ENCODE measurements at regions not wholly inside any gene's neighbourhood (a gene's known extent, or its start where the extent isn't known, plus 50 kb on each side); places are given as distances from the start of the nearest gene placed in this dataset.

DNA sequence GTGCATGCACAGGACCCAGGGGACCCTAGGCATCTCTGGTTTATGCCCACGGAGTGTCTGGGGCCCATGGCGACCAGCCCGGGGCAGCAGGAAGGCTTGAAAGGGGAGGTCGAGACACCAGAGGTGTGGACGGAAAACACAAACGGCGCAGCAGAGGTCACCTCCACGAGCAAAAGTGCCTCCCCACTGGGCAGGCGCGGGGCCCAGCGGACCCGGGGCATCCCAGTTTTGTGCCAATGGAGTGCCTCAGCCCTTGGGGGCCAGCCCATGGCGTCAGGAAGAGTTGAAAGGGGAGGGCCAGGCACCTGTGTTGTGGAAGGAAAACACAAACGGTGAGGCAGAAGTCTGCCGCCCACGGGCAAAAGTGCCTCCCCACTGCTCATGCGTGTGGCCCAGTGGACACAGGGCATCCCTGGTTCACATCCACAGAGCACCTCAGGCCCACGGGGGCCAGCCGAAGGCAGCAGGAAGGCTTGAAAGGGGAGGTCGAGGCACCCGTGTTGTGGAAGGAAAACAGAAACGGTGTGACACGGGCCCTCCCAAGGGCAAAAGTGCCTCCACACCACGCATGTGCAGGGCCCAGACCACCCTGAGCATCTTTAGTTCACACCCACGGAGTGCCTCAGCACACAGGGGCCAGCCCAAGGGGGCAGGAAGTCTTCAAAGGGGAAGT, 378.8 kb downstream of the ALG10 start:
- Histone ChIP-seq H3K9ac (ENCODE audit: control insufficient read depth, insufficient read depth, low read length) (no peak overlapping the region), H3K36me3 (ENCODE audit: control insufficient read depth in 2 of 2, insufficient read depth in 2 of 2, low read length in 1 of 2) (no peaks in the 10 kb centered on the region), H3K79me2 (ENCODE audit: control insufficient read depth, insufficient read depth, low read length) (no peaks in the 10 kb centered on the region), H3K9me3 (replicated peaks; ENCODE audit: control insufficient read depth, insufficient read depth, low read length) (no peaks in the 10 kb centered on the region; the same call in 2 of the 3 replicates), H4K20me1 (ENCODE audit: control insufficient read depth, insufficient read depth) (no peaks in the 10 kb centered on the region), H2AFZ (ENCODE audit: control insufficient read depth, low read depth, low read length) (no peak overlapping the region), H3K4me1 (ENCODE audit: control insufficient read depth, insufficient read depth, low read length) (no peaks in the 10 kb centered on the region), H3K27ac (ENCODE audit: control insufficient read depth, insufficient read depth) (no peak overlapping the region), H3K4me3 (no peak overlapping the region), H3K27me3 (replicated peaks in 1 of 2; ENCODE audit: control insufficient read depth in 2 of 2, insufficient read depth in 2 of 2, low read length in 1 of 2) (no peaks in the 10 kb centered on the region), H3K4me2 (ENCODE audit: control insufficient read depth, insufficient read depth) (no peak overlapping the region)
- TF ChIP-seq SMC3 (IDR thresholded peaks at IDR 0.05; ENCODE audit: borderline replicate concordance, low read length): no peak
- TF ChIP-seq PML (IDR thresholded peaks at IDR 0.05; ENCODE audit: low read length): no peak
- no TSS peak for BruUV-seq (replicated peaks)
- no peak for ATAC-seq
- WGBS (ENCODE audit: insufficient coverage, insufficient replicate concordance, low lambda C conversion rate, missing lambda C conversion rate): 40% methylated on average over 24 of the region's 25 CpGs
- ChIA-PET RAD21 (ENCODE audit: unreplicated experiment) (no interaction called here), POLR2A (no interaction called here), SMC1A (ENCODE audit: uncharacterized antibody, unreplicated experiment) (no interaction called here), CTCF (no interaction called here)
- no peak for DNase-seq (ENCODE audit: low read depth, low spot score)
- intact Hi-C loops (cut with micrococcal nuclease; ENCODE audit: unreplicated experiment) (no loop called here), in situ Hi-C loops (cut with MboI) (no loop called here)
- FAIRE-seq: no peak

DNA sequence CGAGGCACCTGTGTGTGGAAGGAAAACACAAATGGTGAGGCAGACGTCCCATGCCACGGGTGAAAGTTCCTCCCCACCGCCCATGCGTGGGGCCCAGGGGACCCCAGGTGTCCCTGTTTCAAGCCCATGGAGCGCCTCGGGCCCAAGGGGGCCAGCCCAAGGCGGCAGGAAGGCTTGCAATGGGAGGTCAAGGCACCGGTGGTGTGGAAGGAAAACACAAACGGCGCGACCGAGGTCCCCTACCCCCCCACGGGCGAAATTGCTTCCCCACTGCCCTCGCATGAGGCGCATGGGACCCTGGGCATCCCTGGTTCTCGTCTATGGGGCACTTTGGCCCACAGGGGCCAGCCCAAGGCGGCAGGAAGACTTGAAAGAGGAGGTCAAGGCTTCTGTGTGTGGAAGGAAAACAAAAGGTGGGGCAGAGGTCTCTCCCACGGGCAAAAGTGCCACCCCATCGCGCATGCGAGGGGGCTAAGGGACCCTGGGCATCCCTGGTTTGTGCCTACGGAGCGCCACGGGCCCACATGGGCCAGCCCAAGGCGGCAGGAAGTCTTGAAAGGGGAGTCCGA, 379.4 kb downstream of the ALG10 start:
- Histone ChIP-seq H3K9ac (ENCODE audit: control insufficient read depth, insufficient read depth, low read length) (no peak overlapping the region), H3K27me3 (replicated peaks in 1 of 2; ENCODE audit: control insufficient read depth in 2 of 2, insufficient read depth in 2 of 2, low read length in 1 of 2) (no peaks in the 10 kb centered on the region), H3K4me1 (ENCODE audit: control insufficient read depth, insufficient read depth, low read length) (no peaks in the 10 kb centered on the region), H3K27ac (ENCODE audit: control insufficient read depth, insufficient read depth) (no peak overlapping the region), H3K79me2 (ENCODE audit: control insufficient read depth, insufficient read depth, low read length) (no peaks in the 10 kb centered on the region), H3K4me3 (no peak overlapping the region), H3K4me2 (ENCODE audit: control insufficient read depth, insufficient read depth) (no peak overlapping the region), H4K20me1 (ENCODE audit: control insufficient read depth, insufficient read depth) (no peaks in the 10 kb centered on the region), H3K36me3 (ENCODE audit: control insufficient read depth in 2 of 2, insufficient read depth in 2 of 2, low read length in 1 of 2) (no peaks in the 10 kb centered on the region), H3K9me3 (replicated peaks; ENCODE audit: control insufficient read depth, insufficient read depth, low read length) (no peaks in the 10 kb centered on the region; the same call in 2 of the 3 replicates), H2AFZ (ENCODE audit: control insufficient read depth, low read depth, low read length) (no peak overlapping the region)
- in situ Hi-C loops (cut with MboI) (no loop called here), intact Hi-C loops (cut with micrococcal nuclease; ENCODE audit: unreplicated experiment) (no loop called here)
- ChIA-PET CTCF (no interaction called here), RAD21 (ENCODE audit: unreplicated experiment) (no interaction called here), POLR2A (no interaction called here), SMC1A (ENCODE audit: uncharacterized antibody, unreplicated experiment) (no interaction called here)
- no peak for DNase-seq (ENCODE audit: low read depth, low spot score)
- 32% methylated on average over 22 of the region's 28 CpGs for WGBS (ENCODE audit: insufficient coverage, insufficient replicate concordance, low lambda C conversion rate, missing lambda C conversion rate)
- no TSS peak for BruUV-seq (replicated peaks)
- ATAC-seq: no peak
- FAIRE-seq: no peak
- TF ChIP-seq POLR2AphosphoS5 (IDR thresholded peaks at IDR 0.05; ENCODE audit: low read length): no peak
- TF ChIP-seq ATF7 (IDR thresholded peaks at IDR 0.05; ENCODE audit: low read depth): no peak
- no peak for TF ChIP-seq E2F8 (IDR thresholded peaks at IDR 0.05; ENCODE audit: low read depth, partially characterized antibody)
- TF ChIP-seq IKZF2 (IDR thresholded peaks at IDR 0.05): no peak
- TF ChIP-seq NBN (IDR thresholded peaks at IDR 0.05): no peak
- no peak for TF ChIP-seq EGR1 (IDR thresholded peaks at IDR 0.05; ENCODE audit: borderline replicate concordance in 1 of 2, low read depth in 2 of 2, low read length in 2 of 2)
- TF ChIP-seq, protein P1, sequence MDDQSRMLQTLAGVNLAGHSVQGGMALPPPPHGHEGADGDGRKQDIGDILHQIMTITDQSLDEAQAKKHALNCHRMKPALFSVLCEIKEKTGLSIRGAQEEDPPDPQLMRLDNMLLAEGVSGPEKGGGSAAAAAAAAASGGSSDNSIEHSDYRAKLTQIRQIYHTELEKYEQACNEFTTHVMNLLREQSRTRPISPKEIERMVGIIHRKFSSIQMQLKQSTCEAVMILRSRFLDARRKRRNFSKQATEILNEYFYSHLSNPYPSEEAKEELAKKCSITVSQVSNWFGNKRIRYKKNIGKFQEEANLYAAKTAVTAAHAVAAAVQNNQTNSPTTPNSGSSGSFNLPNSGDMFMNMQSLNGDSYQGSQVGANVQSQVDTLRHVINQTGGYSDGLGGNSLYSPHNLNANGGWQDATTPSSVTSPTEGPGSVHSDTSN (IDR thresholded peaks at IDR 0.05; ENCODE audit: insufficient replicate concordance, low read depth, low read length): no peak
- no peak for TF ChIP-seq PAX8 (IDR thresholded peaks at IDR 0.05)
- no peak for TF ChIP-seq ZNF24 (IDR thresholded peaks at IDR 0.05)
- no peak for TF ChIP-seq CTCF (IDR thresholded peaks at IDR 0.05 in 2 of 3, conservative IDR thresholded peaks at IDR 0.05 in 1 of 3; ENCODE audit: control insufficient read depth in 2 of 3, extremely low read depth in 1 of 3, insufficient read depth in 1 of 3, low read depth in 3 of 3, low read length in 3 of 3)
